ENCODE measurements at regions not wholly inside any gene's neighbourhood (a gene's known extent, or its start where the extent isn't known, plus 50 kb on each side); places are given as distances from the start of the nearest gene placed in this dataset.
A peak's percentile ranks its signal among the peaks of the same experiment; 100 is the strongest.

DNA sequence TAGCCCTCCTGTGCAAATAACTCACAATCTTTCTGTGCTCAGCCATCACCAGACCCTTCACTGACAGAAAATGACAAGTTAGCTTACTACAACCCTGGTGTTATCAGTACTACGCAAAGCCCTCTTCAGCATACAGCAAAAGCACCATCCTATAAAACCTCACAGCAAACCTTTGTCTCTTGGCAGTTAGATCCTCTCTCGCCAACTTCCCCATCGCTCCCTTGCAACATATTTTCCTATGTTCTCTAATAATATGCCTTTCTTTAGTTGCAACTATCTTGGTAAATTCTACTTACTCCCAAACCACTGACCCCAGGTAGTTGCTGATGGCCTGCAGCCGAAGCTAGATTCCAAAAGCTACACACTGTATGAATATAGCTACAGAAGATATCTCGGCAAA, 856.9 kb upstream of the FRG1 start:
- intact Hi-C loops (cut with micrococcal nuclease) = no loop called here
- dilution Hi-C loops (cut with HindIII; ENCODE audit: low sequenced_read_pairs, unreplicated experiment) = no loop called here
- no peak overlapping the region for H3K9ac ChIP-seq (ENCODE audit: low read depth, low read length)
- 82% methylated on average over 1 of the region's 5 CpGs; no CpG with 5 or more reads in 1 of the 2 experiments for WGBS, 2 experiments (ENCODE audit: extremely low coverage in 2 of 2, insufficient read length in 1 of 2)
- no peaks in the 10 kb centered on the region for H3K9me3 ChIP-seq (ENCODE audit: control insufficient read depth, insufficient read depth, low read length)
- H3K27ac ChIP-seq (ENCODE audit: insufficient read depth, low read length) = no peak overlapping the region
- peak overlapping the region; percentile 20; the same call in 1 of the 2 replicates for H2BK20ac ChIP-seq (ENCODE audit: low read depth, low read length)
- no peak overlapping the region for H3K4me2 ChIP-seq (ENCODE audit: low read depth, low read length)
- H3K36me3 ChIP-seq (ENCODE audit: control insufficient read depth, insufficient read depth, low read length) = no peaks in the 10 kb centered on the region
- no peaks in the 10 kb centered on the region for H3K4me1 ChIP-seq (ENCODE audit: control insufficient read depth, insufficient read depth, low read length)
- no peak overlapping the region for H3K56ac ChIP-seq (ENCODE audit: extremely low read depth, insufficient read depth, low read length)
- no peak overlapping the region for H2AK9ac ChIP-seq (replicated peaks; ENCODE audit: low read depth, low read length, poor library complexity)
- H3K4ac ChIP-seq (ENCODE audit: low read depth, low read length) = no peak overlapping the region
- no peaks in the 10 kb centered on the region for H3K27me3 ChIP-seq (ENCODE audit: control insufficient read depth, insufficient read depth, low read length)
- CTCF ChIA-PET = interaction anchor here (0.7 to 0.9 kb wide), 2 partner anchors 12 to 26 kb away, joined by 3 to 6 read pairs; no protein-coding TSS in a partner anchor
- H2BK120ac ChIP-seq (ENCODE audit: low read depth, low read length) = no peak overlapping the region
- POLR2A ChIA-PET (ENCODE audit: unreplicated experiment) = no interaction called here
- no peaks in the 10 kb centered on the region for H3K9me1 ChIP-seq (ENCODE audit: insufficient read depth, low read length)
- H3K79me1 ChIP-seq (ENCODE audit: low read depth in 1 of 2, low read length in 2 of 2) = no peaks in the 10 kb centered on the region
- H2BK5ac ChIP-seq (ENCODE audit: low read depth, low read length, poor library complexity, severe bottlenecking) = no peak overlapping the region
- no peak overlapping the region for H3K4me3 ChIP-seq (ENCODE audit: insufficient read depth, low read depth, low read length)
- TF ChIP-seq POLR2A (IDR thresholded peaks at IDR 0.05; ENCODE audit: low read depth, low read length) = no peak
- TF ChIP-seq, protein P1, sequence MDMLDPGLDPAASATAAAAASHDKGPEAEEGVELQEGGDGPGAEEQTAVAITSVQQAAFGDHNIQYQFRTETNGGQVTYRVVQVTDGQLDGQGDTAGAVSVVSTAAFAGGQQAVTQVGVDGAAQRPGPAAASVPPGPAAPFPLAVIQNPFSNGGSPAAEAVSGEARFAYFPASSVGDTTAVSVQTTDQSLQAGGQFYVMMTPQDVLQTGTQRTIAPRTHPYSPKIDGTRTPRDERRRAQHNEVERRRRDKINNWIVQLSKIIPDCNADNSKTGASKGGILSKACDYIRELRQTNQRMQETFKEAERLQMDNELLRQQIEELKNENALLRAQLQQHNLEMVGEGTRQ (IDR thresholded peaks at IDR 0.05; ENCODE audit: low read depth, low read length) = no peak
- no peak for TF ChIP-seq MAZ (IDR thresholded peaks at IDR 0.05; ENCODE audit: borderline replicate concordance, low read depth, low read length)
- no peak for TF ChIP-seq SMC3 (IDR thresholded peaks at IDR 0.05; ENCODE audit: low read depth, low read length)
- TF ChIP-seq, protein P2, sequence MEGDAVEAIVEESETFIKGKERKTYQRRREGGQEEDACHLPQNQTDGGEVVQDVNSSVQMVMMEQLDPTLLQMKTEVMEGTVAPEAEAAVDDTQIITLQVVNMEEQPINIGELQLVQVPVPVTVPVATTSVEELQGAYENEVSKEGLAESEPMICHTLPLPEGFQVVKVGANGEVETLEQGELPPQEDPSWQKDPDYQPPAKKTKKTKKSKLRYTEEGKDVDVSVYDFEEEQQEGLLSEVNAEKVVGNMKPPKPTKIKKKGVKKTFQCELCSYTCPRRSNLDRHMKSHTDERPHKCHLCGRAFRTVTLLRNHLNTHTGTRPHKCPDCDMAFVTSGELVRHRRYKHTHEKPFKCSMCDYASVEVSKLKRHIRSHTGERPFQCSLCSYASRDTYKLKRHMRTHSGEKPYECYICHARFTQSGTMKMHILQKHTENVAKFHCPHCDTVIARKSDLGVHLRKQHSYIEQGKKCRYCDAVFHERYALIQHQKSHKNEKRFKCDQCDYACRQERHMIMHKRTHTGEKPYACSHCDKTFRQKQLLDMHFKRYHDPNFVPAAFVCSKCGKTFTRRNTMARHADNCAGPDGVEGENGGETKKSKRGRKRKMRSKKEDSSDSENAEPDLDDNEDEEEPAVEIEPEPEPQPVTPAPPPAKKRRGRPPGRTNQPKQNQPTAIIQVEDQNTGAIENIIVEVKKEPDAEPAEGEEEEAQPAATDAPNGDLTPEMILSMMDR (conservative IDR thresholded peaks at IDR 0.05; ENCODE audit: low read depth, low read length) = no peak
- TF ChIP-seq RCOR1 (IDR thresholded peaks at IDR 0.05; ENCODE audit: insufficient replicate concordance, low read length) = no peak
- TF ChIP-seq CHD1 (IDR thresholded peaks at IDR 0.05; ENCODE audit: low read depth, low read length) = no peak
- TF ChIP-seq FOS (IDR thresholded peaks at IDR 0.05; ENCODE audit: low read depth, low read length) = no peak
- TF ChIP-seq MXI1 (IDR thresholded peaks at IDR 0.05; ENCODE audit: borderline replicate concordance, low read depth, low read length) = no peak
- no peak for TF ChIP-seq RAD21 (IDR thresholded peaks at IDR 0.05; ENCODE audit: low read length)
- no peak for TF ChIP-seq MAFK (IDR thresholded peaks at IDR 0.05; ENCODE audit: low read depth, low read length)
- H4K20me1 ChIP-seq (ENCODE audit: insufficient read depth, low read length) = no peaks in the 10 kb centered on the region
- H2BK15ac ChIP-seq (ENCODE audit: low read depth, low read length) = no peak overlapping the region
- no TSS peak for BruUV-seq (replicated peaks)
- DNase-seq (no peak), ATAC-seq (ENCODE audit: low read depth) (no peak)
- H4K8ac ChIP-seq (ENCODE audit: low read depth in 2 of 2, low read length in 2 of 2) = no peak overlapping the region; a peak in 1 of 4 replicates
- H2AFZ ChIP-seq (replicated peaks; ENCODE audit: low read length, poor library complexity) = no peak overlapping the region
- no peak overlapping the region for H3K18ac ChIP-seq (ENCODE audit: low read depth, low read length)
- in situ Hi-C loops (cut with MboI; ENCODE audit: low sequenced_read_pairs) = no loop called here
- no peak overlapping the region for H3K14ac ChIP-seq (replicated peaks; ENCODE audit: low read depth, low read length)
- no peak overlapping the region for H4K5ac ChIP-seq (ENCODE audit: low read depth, low read length)
- H4K91ac ChIP-seq (ENCODE audit: insufficient read depth, low read depth, low read length) = no peak overlapping the region
- no peak overlapping the region for H2AK5ac ChIP-seq (ENCODE audit: low read depth, low read length)
- H3K23ac ChIP-seq (ENCODE audit: low read depth, low read length) = no peak overlapping the region

All from IMR-90 (cell line).